ENCODE measurements at regions not wholly inside any gene's neighbourhood (a gene's known extent, or its start where the extent isn't known, plus 50 kb on each side); places are given as distances from the start of the nearest gene placed in this dataset.

- no peak for TF ChIP-seq GATA2 (IDR thresholded peaks at IDR 0.05; ENCODE audit: low read depth, low read length)
- no peak for TF ChIP-seq GATA3 (IDR thresholded peaks at IDR 0.05; ENCODE audit: low read depth, low read length)
Measured at GRCh38 chr13:47837104-47837880, 163.8 kb downstream of the SUCLA2 start.
